Smooth muscle cell (in vitro differentiated cells): ENCODE measurements at regions not wholly inside any gene's neighbourhood (a gene's known extent, or its start where the extent isn't known, plus 50 kb on each side); places are given as distances from the start of the nearest gene placed in this dataset.

Experiments used
- DNase-seq: peaks from one replicate; lab custom pipeline; 2025; ENCODE audit not compliant: unreplicated experiment; lab: John Stamatoyannopoulos, UW
- H2AFZ ChIP-seq: fragments of 200-600 bp; sonication (generic); 2 replicates; pipeline ENCODE4 v1.6.0; 2016; ENCODE audit warnings: antibody characterized with exemption, low read depth, mild to moderate bottlenecking
- H3F3A ChIP-seq: fragments of 200-600 bp; sonication (generic); 2 replicates; pipeline ENCODE4 v1.6.0; 2017; ENCODE audit warnings: antibody characterized with exemption, low read depth
- H3K27ac ChIP-seq: fragments of 200-600 bp; sonication (generic); 2 replicates; pipeline ENCODE4 v1.5.1; 2016; ENCODE audit warnings: low read depth, mild to moderate bottlenecking
- H3K27me3 ChIP-seq: fragments of 200-600 bp; sonication (generic); 2 replicates; pipeline ENCODE4 v1.6.1; 2016; ENCODE audit warnings: low read depth, mild to moderate bottlenecking
- H3K36me3 ChIP-seq: fragments of 200-600 bp; sonication (generic); 2 replicates; pipeline ENCODE4 v1.5.1; 2016; ENCODE audit warnings: low read depth
- H3K4me1 ChIP-seq: fragments of 200-600 bp; sonication (generic); 2 replicates; pipeline ENCODE4 v1.5.1; 2016; ENCODE audit warnings: low read depth
- H3K4me2 ChIP-seq: fragments of 200-600 bp; sonication (generic); 2 replicates; pipeline ENCODE4 v1.6.0; 2016; ENCODE audit warnings: mild to moderate bottlenecking
- H3K4me3 ChIP-seq: fragments of 200-600 bp; sonication (generic); 2 replicates; pipeline ENCODE4 v1.5.1; 2016; ENCODE audit warnings: mild to moderate bottlenecking
- H3K79me2 ChIP-seq: fragments of 200-600 bp; sonication (generic); 2 replicates; pipeline ENCODE4 v1.6.0; 2016; ENCODE audit warnings: low read depth, mild to moderate bottlenecking
- H3K9ac ChIP-seq: fragments of 200-600 bp; sonication (generic); 2 replicates; pipeline ENCODE4 v1.6.0; 2016; ENCODE audit warnings: low read depth
- H3K9me3 ChIP-seq: fragments of 200-600 bp; sonication (generic); replicated peaks from 2 replicates; pipeline ENCODE4 v1.5.1; 2016; ENCODE audit warnings: low read depth
- H4K20me1 ChIP-seq: fragments of 200-600 bp; sonication (generic); 2 replicates; pipeline ENCODE4 v1.6.0; 2016; ENCODE audit warnings: low read depth
- CTCF ChIP-seq: fragments of 200-600 bp; sonication (generic); IDR thresholded peaks from 2 replicates; pipeline ENCODE4 v1.5.1; 2017; ENCODE audit warnings: borderline replicate concordance, mild to moderate bottlenecking, antibody characterized with exemption; ENCODE audit not compliant: insufficient read depth, poor library complexity, severe bottlenecking
- WGBS: methylation state at CpG from one replicate; pipeline ENCODE4 v1.1.7; 2016; ENCODE audit warnings: low lambda C conversion rate; 5-methylcytosine and 5-hydroxymethylcytosine counted together

DNA sequence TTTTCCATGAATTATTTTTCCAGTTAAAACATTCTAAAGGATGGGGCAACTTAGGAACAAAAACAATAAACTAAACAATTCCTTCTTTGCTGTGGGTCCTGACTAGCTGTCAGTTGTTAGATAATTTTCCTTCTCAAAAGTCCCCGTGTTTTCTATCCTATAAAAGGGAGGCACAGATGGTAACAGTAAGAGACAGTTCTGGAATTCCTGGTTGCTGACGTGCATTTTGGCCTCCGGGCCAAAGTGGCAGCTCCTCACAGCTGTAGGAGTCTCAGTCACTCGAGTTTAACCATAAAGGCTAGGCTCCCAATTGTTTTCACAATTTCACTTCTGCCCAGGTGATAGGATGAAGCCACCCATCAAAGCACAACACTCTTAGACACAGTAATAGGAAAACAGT is 77.0 kb upstream of the ZNF423 start:
- Histone ChIP-seq H3K9ac (no peak overlapping the region), H2AFZ (no peak overlapping the region), H3K4me1 (peaks cover 5% of the 10 kb centered on the region), H3F3A (no peaks in the 10 kb centered on the region), H3K9me3 (no peaks in the 10 kb centered on the region), H3K36me3 (no peaks in the 10 kb centered on the region), H3K27me3 (no peaks in the 10 kb centered on the region), H4K20me1 (no peaks in the 10 kb centered on the region), H3K79me2 (no peaks in the 10 kb centered on the region), H3K27ac (no peak overlapping the region), H3K4me2 (no peak overlapping the region), H3K4me3 (no peak overlapping the region)
- no peak for DNase-seq
- TF ChIP-seq CTCF, result no peak
- 38% methylated on average over 4 of the region's 4 CpGs for WGBS

DNA sequence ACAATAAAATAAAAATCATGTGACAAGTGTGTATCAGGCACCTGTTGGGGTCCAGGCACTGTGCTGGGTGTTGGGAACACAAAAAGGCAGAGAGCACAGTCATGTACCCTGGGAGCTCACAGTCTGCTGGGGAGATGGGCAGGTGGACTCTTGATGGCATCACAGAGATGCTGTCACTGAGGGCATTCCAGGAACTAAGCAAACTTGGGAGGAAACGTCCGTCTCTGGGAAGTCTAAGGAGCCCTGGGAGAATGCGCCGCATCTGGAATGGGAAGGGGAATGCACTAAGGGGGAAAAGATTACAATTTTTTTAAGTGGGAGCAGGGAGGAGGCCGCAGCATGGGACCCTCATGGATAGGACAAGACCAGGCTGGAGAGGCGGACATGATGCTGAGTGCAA is 80.9 kb upstream of the ZNF423 start:
- H4K20me1 ChIP-seq, result no peaks in the 10 kb centered on the region
- TF ChIP-seq CTCF, result no peak
- DNase-seq, result no peak
- H3K9ac ChIP-seq, result no peak overlapping the region
- H3K9me3 ChIP-seq, result no peaks in the 10 kb centered on the region
- H3K36me3 ChIP-seq, result no peaks in the 10 kb centered on the region
- H3K27me3 ChIP-seq, result peaks cover 2% of the 10 kb centered on the region
- H3K79me2 ChIP-seq, result no peaks in the 10 kb centered on the region
- H3K27ac ChIP-seq, result no peak overlapping the region
- H3F3A ChIP-seq, result no peaks in the 10 kb centered on the region
- H3K4me3 ChIP-seq, result no peak overlapping the region
- H2AFZ ChIP-seq, result no peak overlapping the region
- 95% methylated on average over 6 of the region's 6 CpGs for WGBS
- H3K4me1 ChIP-seq, result peaks cover 5% of the 10 kb centered on the region
- no peak overlapping the region for H3K4me2 ChIP-seq

GRCh38 chr16:49937886-49938285 is 82.0 kb upstream of the ZNF423 start:
- Histone ChIP-seq H3K4me1 (no peaks in the 10 kb centered on the region), H3K9me3 (no peaks in the 10 kb centered on the region), H4K20me1 (no peaks in the 10 kb centered on the region), H3K4me2 (no peak overlapping the region), H3K9ac (no peak overlapping the region), H3K27ac (no peak overlapping the region), H3K36me3 (no peaks in the 10 kb centered on the region), H3K27me3 (peaks cover 7% of the 10 kb centered on the region), H3F3A (no peaks in the 10 kb centered on the region), H3K4me3 (no peak overlapping the region), H3K79me2 (no peaks in the 10 kb centered on the region), H2AFZ (no peak overlapping the region)
- DNase-seq, result no peak
- 92% methylated on average over 7 of the region's 7 CpGs for WGBS
- TF ChIP-seq CTCF, result no peak

DNA sequence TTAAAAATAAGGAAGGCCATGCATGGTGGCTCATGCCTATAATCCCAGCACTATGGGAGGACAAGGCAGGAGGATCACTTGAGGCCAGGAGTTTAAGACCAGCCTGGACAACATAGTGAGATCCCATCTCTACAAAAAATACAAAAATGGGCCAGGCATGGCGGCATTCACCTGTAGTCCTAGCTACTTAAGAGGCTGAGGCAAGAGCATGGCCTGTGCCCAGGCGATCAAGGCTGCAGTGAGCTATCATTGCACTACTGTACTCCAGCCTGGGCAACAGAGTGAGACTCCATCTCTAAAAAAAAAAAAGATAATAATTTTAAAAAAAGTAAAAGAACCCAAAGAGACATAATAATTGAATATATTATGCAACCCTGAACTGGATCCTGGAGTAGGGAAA is 83.6 kb upstream of the ZNF423 start:
- no peaks in the 10 kb centered on the region for H3K4me1 ChIP-seq
- H3K27me3 ChIP-seq, result peaks cover 7% of the 10 kb centered on the region
- H3K9me3 ChIP-seq, result no peaks in the 10 kb centered on the region
- WGBS, result 92% methylated on average over 2 of the region's 2 CpGs
- H2AFZ ChIP-seq, result no peak overlapping the region
- DNase-seq, result no peak
- H3K27ac ChIP-seq, result no peak overlapping the region
- no peak for TF ChIP-seq CTCF
- no peaks in the 10 kb centered on the region for H3F3A ChIP-seq
- no peak overlapping the region for H3K4me2 ChIP-seq
- no peaks in the 10 kb centered on the region for H3K79me2 ChIP-seq
- H3K36me3 ChIP-seq, result no peaks in the 10 kb centered on the region
- no peak overlapping the region for H3K9ac ChIP-seq
- no peaks in the 10 kb centered on the region for H4K20me1 ChIP-seq
- no peak overlapping the region for H3K4me3 ChIP-seq
